IgD-negative memory B cell (primary cell): ENCODE measurements at regions not wholly inside any gene's neighbourhood (a gene's known extent, or its start where the extent isn't known, plus 50 kb on each side); places are given as distances from the start of the nearest gene placed in this dataset.
"Not testable (repeated sequence)": the region's sequence is repeated elsewhere in the genome, so short reads cannot be mapped to it uniquely, and the experiment has no call there.

ENCODE experiments used
- H3K27ac Mint-ChIP-seq, 3 donors: one replicate each; pipeline ENCODE4 v1.8.0; 2020 to 2022; ENCODE audit warnings: mild to moderate bottlenecking in 3 of 3, mixed read lengths in 3 of 3, moderate library complexity in 1 of 3
- H3K27me3 Mint-ChIP-seq: one replicate; pipeline ENCODE4 v1.8.0; 2021; ENCODE audit warnings: mixed read lengths
- H3K36me3 Mint-ChIP-seq: one replicate; pipeline ENCODE4 v1.8.0; 2020; ENCODE audit warnings: mild to moderate bottlenecking, mixed read lengths
- H3K4me1 Mint-ChIP-seq, 3 donors: one replicate each; pipeline ENCODE4 v1.8.0; 2020 to 2022; ENCODE audit warnings: mixed read lengths in 3 of 3, mild to moderate bottlenecking in 1 of 3
- H3K4me3 Mint-ChIP-seq, 4 donors: one replicate each; pipeline ENCODE4 v1.8.0; 2020 to 2022; ENCODE audit warnings: mild to moderate bottlenecking in 4 of 4, mixed read lengths in 4 of 4, moderate library complexity in 3 of 4
- H3K9me3 Mint-ChIP-seq, 3 donors: one replicate each; pipeline ENCODE4 v1.8.0; 2020 to 2021; ENCODE audit warnings: mixed read lengths in 3 of 3, mild to moderate bottlenecking in 1 of 3

DNA sequence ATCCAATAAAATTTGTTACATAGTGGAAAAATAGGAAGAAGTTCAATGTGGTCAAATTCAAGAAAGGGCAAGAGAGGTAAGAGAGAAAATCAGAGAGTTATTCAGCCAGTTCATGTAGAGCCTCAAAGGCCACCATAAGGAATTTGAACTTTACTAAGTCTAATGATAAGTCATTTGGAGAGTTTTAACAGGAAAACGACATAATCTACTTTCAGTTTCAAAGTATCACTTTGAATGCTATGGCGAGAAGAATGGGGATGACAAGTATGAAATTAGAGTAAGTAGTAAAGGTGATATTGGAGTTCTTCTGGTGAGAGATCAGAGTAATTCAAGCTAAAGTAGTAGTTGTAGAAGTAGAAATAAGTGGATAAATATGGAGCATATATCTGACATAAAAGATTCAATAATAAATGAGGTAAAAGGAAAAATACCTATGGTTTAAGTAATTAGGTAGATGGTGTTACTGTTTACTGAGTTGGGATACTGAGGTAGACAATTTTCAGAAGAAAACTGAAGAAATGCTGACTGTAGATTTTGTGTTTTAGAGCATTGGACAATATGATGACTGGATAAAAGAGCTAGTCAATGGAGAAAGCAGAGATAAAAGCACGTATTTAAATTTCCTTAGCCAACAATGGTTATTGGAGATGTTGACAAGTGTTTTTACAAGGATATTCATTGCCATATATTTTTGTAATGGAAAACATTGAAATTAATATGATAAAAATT is 331.7 kb upstream of the ADGRL3 start:
- Mint-ChIP-seq H3K4me3 (no peak overlapping the region), H3K9me3 (peaks cover 0 to 4% (median 4%) of the 10 kb centered on the region in 3 donors)

DNA sequence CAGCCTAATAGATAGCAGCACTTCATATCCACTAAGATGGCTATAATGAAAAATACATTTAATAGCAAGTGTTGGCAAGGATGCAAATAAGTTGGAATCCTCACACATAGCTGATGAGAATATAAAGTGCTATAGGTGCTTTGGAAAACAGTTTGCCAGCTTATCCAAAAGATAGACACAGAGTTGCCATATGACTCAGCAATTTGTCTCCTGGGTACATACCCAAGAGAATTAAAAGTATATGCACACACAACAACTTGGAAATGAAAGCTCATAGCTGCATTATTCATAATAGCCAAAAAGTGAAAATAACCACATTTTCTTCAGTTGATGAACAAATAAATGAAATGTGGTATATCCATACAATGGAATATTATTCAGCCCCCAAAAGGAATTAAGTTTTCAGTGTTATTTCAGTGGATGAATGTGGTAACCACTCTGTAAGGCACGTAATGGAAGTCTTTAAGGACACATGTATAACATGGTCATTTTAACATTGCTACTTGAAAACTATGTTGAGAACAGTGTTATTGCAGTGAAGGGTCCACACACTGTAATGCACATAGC is 320.9 kb upstream of the ADGRL3 start:
- peaks cover 5 to 16% (median 9%) of the 10 kb centered on the region in 3 donors for H3K9me3 Mint-ChIP-seq

More for the DNA sequence above, 331.7 kb upstream of the ADGRL3 start:
- Mint-ChIP-seq H3K4me1 (no peaks in the 10 kb centered on the region), H3K27me3 (no peaks in the 10 kb centered on the region), H3K27ac (no peak overlapping the region), H3K36me3 (no peaks in the 10 kb centered on the region)

DNA sequence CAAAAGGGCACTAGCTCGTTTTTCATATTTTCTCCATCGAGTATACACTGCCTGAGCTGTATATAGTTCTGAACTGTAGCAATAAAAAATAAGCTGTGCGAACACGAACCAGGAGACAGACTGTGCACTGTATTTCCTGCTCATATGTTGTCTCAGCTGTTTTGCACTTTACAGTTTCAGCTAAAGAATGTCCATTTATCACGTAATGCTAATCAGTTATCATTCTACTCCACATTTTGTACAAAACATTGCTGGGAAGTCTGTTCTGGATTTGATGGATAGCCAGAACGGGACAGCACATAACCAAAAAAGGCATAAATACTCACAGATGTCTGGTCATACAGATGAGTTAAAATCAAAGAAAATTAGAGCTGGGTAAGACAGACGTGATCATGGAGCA is 315.5 kb upstream of the ADGRL3 start:
- no peaks in the 10 kb centered on the region for H3K4me1 Mint-ChIP-seq
- no peak overlapping the region for H3K4me3 Mint-ChIP-seq
- no peaks in the 10 kb centered on the region for H3K36me3 Mint-ChIP-seq
- no peak overlapping the region for H3K27ac Mint-ChIP-seq
- H3K9me3 Mint-ChIP-seq = peaks cover 0 to 20% (median 9%) of the 10 kb centered on the region in 3 donors
- H3K27me3 Mint-ChIP-seq = no peaks in the 10 kb centered on the region

More for the DNA sequence above, 320.9 kb upstream of the ADGRL3 start:
- no peaks in the 10 kb centered on the region for H3K4me1 Mint-ChIP-seq
- H3K36me3 Mint-ChIP-seq = no peaks in the 10 kb centered on the region
- no peak overlapping the region for H3K4me3 Mint-ChIP-seq
- H3K27ac Mint-ChIP-seq = no peak overlapping the region
- H3K27me3 Mint-ChIP-seq = no peaks in the 10 kb centered on the region

DNA sequence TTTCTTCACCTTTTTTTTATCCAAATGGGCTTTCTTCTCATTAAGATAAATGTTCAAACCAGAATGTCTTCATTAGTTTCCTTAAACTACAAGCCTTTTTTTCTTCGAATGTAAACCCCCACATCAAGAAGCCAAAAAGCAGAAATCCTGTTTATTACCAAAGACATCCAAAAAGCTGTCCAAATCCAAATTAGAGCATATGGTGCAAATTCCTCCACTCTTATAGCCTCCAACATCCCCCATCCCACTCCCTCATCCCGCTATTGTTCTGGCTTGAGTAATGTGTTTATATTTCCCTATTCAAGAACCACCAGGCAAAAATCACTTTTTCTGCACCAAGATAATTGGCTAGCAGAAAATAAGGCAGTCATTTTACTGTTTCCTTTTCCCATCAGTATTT is 315.1 kb upstream of the ADGRL3 start:
- Mint-ChIP-seq H3K9me3 (peaks cover 0 to 19% (median 10%) of the 10 kb centered on the region in 3 donors), H3K27me3 (no peaks in the 10 kb centered on the region), H3K4me3 (no peak overlapping the region), H3K4me1 (no peaks in the 10 kb centered on the region), H3K27ac (no peak overlapping the region), H3K36me3 (no peaks in the 10 kb centered on the region)

DNA sequence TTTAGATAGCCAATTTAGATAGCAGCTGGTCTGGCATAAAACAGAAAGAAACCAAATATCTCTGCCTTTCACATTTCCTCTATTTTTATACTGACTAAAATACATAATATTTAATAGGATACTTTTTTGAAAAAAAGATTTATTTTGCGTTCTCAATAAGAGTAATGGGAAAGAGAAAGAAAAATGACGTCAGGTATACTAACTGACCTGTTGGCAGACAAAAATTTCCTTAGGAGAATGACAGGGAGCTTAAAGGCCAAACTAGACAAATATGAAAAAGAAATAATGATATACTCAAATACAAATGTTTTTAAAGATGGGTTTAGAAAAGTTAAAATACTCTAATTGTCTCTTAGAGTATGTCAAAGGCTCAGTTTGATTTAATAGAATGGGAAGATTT is 309.4 kb upstream of the ADGRL3 start:
- no peak overlapping the region for H3K4me3 Mint-ChIP-seq
- no peaks in the 10 kb centered on the region for H3K36me3 Mint-ChIP-seq
- no peak overlapping the region for H3K27ac Mint-ChIP-seq
- H3K4me1 Mint-ChIP-seq = no peaks in the 10 kb centered on the region
- H3K9me3 Mint-ChIP-seq = peaks cover 0 to 19% (median 6%) of the 10 kb centered on the region in 3 donors
- no peaks in the 10 kb centered on the region for H3K27me3 Mint-ChIP-seq

DNA sequence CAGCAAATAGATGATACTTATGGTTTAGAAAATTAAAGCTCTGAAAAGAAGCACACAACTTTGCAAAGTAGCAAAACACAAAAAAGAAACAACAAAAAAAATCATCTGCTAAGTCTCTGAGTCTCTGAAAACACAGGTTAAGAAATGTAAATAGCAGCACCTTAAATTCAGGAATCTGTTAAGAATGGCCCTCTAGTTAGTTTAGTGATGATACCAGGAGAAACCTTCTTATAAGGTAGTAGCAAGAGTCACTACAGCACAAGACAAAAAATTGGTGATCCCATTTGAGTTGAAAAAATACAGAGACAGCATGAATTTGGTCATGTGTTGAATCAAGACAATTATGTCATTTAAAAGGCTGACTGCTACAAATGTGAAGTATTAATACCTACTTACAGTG is 308.2 kb upstream of the ADGRL3 start:
- no peaks in the 10 kb centered on the region for H3K36me3 Mint-ChIP-seq
- peaks cover 0 to 25% (median 9%) of the 10 kb centered on the region in 3 donors for H3K9me3 Mint-ChIP-seq
- no peak overlapping the region for H3K4me3 Mint-ChIP-seq

DNA sequence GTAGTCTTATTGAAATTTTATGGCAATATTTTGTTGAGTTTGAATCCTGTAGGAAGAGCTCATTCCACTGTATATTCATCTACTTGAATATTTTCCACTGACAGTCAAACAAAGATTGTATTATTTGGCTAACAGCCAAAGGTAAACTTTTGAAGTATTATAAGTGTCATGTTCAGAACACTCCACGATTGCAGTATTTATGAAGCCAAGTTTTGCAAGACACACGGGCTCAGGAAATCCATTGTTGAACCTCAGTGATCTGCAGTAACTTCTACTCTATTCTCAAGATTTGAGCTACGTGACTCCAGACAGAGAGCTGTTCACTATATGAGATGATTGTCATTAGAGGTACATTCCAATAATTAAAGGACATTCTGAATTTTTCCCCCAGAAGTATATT is 302.7 kb upstream of the ADGRL3 start:
- no peaks in the 10 kb centered on the region for H3K27me3 Mint-ChIP-seq
- H3K9me3 Mint-ChIP-seq = peaks cover 3 to 16% (median 5%) of the 10 kb centered on the region in 3 donors
- H3K27ac Mint-ChIP-seq = no peak overlapping the region
- no peaks in the 10 kb centered on the region for H3K36me3 Mint-ChIP-seq
- no peak overlapping the region for H3K4me3 Mint-ChIP-seq
- no peaks in the 10 kb centered on the region for H3K4me1 Mint-ChIP-seq

More for the DNA sequence above, 308.2 kb upstream of the ADGRL3 start:
- no peaks in the 10 kb centered on the region for H3K27me3 Mint-ChIP-seq
- H3K27ac Mint-ChIP-seq = no peak overlapping the region
- no peaks in the 10 kb centered on the region for H3K4me1 Mint-ChIP-seq

DNA sequence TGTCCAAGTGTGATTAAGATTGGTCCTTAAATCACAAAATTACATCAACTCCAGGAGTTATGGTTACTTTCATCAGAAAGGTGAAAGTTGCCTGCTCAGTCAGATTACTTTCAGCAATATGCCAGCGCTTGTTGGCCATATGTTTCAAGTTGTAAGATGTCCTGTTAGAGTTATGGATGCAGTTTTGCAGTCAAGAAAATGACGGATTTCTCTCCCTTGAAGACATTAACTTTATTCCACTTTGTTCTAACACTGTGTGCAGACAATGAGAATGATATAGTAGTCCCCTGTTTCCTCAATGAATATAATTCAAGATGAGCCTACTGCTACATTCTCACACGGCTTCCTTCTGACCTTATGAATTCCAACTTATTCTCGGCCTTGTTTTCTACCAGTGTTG is 295.0 kb upstream of the ADGRL3 start:
- peaks cover 2% of the 10 kb centered on the region for H3K36me3 Mint-ChIP-seq
- H3K27ac Mint-ChIP-seq = no peak overlapping the region
- H3K27me3 Mint-ChIP-seq = no peaks in the 10 kb centered on the region
- H3K9me3 Mint-ChIP-seq = peaks cover 0 to 3% (median 3%) of the 10 kb centered on the region in 3 donors
- H3K4me1 Mint-ChIP-seq = no peaks in the 10 kb centered on the region
- H3K4me3 Mint-ChIP-seq = no peak overlapping the region

DNA sequence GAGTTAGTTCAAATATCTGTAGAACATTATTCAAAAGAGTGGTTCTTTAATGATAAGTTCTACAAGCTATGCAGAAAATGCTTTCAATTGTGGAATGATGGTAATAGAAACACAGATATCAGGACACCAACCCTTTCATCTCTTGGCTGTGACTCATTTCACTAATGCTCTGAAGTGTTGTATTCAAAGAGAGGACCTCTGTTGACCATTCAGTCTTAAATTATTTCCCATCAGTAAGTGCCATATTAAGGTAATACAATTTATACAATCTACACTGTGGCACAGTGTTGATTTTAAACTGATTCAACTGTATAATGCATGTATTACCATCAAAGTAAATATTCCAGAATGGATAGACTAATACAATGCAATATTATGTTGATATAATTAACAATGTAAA is 289.0 kb upstream of the ADGRL3 start:
- Mint-ChIP-seq H3K27ac (no peak overlapping the region), H3K4me3 (no peak overlapping the region), H3K27me3 (no peaks in the 10 kb centered on the region), H3K9me3 (peaks cover 0 to 12% (median 4%) of the 10 kb centered on the region in 3 donors), H3K4me1 (no peaks in the 10 kb centered on the region), H3K36me3 (peaks cover 2% of the 10 kb centered on the region)

DNA sequence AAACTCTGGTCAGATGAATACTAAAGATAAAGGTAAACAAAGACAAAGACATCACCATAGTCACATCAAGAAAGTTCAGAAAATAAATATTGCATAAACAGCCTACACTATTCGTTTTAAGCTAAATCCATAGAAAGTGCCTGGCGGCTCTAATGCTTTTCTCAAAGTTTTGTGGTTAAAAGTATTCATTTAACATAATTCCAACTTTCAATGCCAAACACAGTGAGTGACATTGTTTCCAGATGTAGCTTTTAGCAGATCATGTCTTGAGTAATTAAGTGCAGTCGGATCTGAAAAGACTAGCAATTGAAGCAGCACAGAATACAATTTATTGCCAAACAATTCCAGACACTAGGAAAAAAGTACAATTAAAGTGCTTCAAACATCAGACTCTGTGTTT is 287.1 kb upstream of the ADGRL3 start:
- H3K36me3 Mint-ChIP-seq = peaks cover 2% of the 10 kb centered on the region
- no peak overlapping the region for H3K4me3 Mint-ChIP-seq
- H3K4me1 Mint-ChIP-seq = no peaks in the 10 kb centered on the region
- no peak overlapping the region for H3K27ac Mint-ChIP-seq
- no peaks in the 10 kb centered on the region for H3K27me3 Mint-ChIP-seq
- H3K9me3 Mint-ChIP-seq = peaks cover 0 to 12% (median 4%) of the 10 kb centered on the region in 3 donors

DNA sequence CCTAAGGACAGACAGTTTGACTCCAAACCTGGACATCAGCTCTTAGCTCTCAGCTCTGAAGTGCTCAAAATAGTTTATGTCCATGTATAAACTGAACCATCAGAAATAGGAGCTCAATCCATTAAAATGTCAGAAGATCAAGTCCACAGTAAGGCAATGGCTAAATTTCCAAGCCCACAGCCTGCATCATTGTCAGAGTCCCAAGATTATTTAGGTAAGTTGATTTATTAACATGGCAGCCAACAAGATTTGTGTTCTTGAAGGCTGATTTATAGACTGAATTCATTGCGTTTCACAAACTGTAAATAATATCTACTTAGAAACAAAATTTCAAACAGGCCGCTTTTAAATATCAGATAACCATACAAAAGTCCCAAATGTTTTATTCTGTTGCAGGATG is 286.5 kb upstream of the ADGRL3 start:
- H3K4me3 Mint-ChIP-seq = no peak overlapping the region
- H3K27me3 Mint-ChIP-seq = no peaks in the 10 kb centered on the region
- no peaks in the 10 kb centered on the region for H3K4me1 Mint-ChIP-seq
- H3K9me3 Mint-ChIP-seq = peaks cover 0 to 12% (median 4%) of the 10 kb centered on the region in 3 donors
- H3K27ac Mint-ChIP-seq = no peak overlapping the region
- H3K36me3 Mint-ChIP-seq = peaks cover 2% of the 10 kb centered on the region

DNA sequence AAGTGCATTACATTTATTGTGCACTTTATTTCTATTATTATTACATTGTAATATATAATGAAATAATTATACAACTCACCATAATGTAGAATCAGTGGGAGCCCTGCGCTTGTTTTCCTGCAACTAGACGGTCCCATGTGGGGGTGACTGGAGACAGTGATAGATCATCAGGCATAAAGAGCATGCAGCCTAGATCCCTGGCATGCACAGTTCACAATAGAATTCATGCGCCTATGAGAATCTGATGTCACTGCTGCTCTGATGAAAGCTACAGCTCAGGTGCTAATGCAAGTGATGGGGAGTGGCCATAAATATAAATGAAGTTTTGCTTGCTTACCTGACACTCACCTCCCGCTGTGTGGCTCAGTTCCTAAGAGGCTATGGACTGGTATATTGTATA is 278.4 kb upstream of the ADGRL3 start:
- H3K27ac Mint-ChIP-seq, H3K27me3 Mint-ChIP-seq, H3K36me3 Mint-ChIP-seq, H3K4me3 Mint-ChIP-seq, H3K4me1 Mint-ChIP-seq, H3K9me3 Mint-ChIP-seq: not testable (repeated sequence)

DNA sequence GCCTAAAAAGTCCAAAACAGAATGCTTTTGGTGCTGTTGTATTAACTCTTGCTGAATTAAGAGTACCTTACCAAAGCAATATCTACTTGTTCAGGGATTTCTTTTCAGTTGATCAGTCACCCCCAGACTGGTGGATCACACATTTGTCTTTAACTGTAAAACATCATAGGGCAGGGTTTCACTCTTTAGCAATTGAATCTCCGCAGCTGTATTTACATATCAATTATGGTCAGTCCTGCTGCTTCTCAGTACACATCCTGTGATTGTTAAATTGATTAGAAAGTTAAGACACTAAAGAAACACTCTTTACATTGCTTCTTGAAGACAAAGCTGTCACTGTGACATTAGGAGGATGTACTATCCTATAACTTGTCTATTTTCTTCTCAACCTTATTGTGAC is 277.1 kb upstream of the ADGRL3 start:
- Mint-ChIP-seq H3K27ac (no peak overlapping the region), H3K9me3 (peaks cover 0 to 6% (median 2%) of the 10 kb centered on the region in 3 donors), H3K27me3 (no peaks in the 10 kb centered on the region), H3K4me1 (peaks cover 0 to 2% (median 0%) of the 10 kb centered on the region in 3 donors), H3K4me3 (no peak overlapping the region), H3K36me3 (no peaks in the 10 kb centered on the region)

DNA sequence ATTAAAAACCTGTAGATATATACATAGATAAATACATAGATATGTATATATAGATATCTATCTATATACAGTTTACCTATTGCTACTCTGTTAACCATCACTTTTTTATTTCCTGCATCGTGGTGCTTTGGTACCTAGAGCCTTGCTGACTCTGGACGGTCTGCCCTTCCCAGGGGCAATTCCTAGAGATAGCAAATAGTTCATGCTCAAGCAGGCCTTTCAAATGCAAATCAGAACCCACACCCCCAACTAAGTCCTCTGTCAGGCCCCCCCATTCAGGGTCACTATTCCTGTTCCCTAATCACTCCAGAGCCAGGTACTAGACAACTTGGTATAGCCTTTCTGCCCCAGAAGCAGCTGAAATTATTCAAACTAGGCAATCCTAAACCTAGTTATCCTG is 273.5 kb upstream of the ADGRL3 start:
- Mint-ChIP-seq H3K4me3 (no peak overlapping the region), H3K27me3 (no peaks in the 10 kb centered on the region), H3K27ac (no peak overlapping the region), H3K36me3 (no peaks in the 10 kb centered on the region), H3K4me1 (peaks cover 0 to 2% (median 0%) of the 10 kb centered on the region in 3 donors), H3K9me3 (peaks cover 0 to 19% (median 4%) of the 10 kb centered on the region in 3 donors)

DNA sequence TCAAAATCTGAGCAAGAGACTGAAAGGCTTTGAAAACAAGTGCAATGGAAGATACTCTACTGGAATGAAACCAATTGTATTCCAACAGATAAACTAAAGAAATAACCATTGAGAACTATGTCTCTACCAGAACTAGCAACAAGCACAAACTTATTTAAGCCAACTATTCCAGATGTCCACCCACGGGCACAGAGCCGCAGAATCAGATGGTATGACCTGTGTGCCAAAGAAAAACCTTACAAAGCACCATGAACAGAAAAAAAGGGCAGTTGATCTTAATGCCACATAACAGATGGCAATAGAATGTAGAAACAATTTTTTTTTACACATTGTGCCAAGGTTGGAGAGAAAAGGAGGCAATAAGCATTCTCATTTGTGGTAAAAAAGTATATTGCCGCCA is 269.3 kb upstream of the ADGRL3 start:
- H3K27ac Mint-ChIP-seq = no peak overlapping the region

More for the DNA sequence above, 269.3 kb upstream of the ADGRL3 start:
- Mint-ChIP-seq H3K9me3 (peaks cover 3 to 20% (median 5%) of the 10 kb centered on the region in 3 donors), H3K4me3 (no peak overlapping the region), H3K36me3 (no peaks in the 10 kb centered on the region), H3K27me3 (no peaks in the 10 kb centered on the region), H3K4me1 (no peaks in the 10 kb centered on the region)
